Transverse colon (tissue), 4 donors: ENCODE measurements at regions not wholly inside any gene's neighbourhood (a gene's known extent, or its start where the extent isn't known, plus 50 kb on each side); places are given as distances from the start of the nearest gene placed in this dataset.
"Not testable (repeated sequence)": the region's sequence is repeated elsewhere in the genome, so short reads cannot be mapped to it uniquely, and the experiment has no call there.

ENCODE experiments used
- DNase-seq: peaks from one replicate; pipeline ENCODE4 v3.0.0-alpha.2; 2019
- H3K27ac ChIP-seq, 4 donors: fragments of 200-600 bp; sonication (generic); 2 replicates each; pipeline ENCODE4 v1.5.1; 2016 to 2018; ENCODE audit warnings: inconsistent platforms in 4 of 4
- H3K27me3 ChIP-seq: fragments of 200-600 bp; sonication (generic); 2 replicates; pipeline ENCODE4 v1.5.1; 2017; ENCODE audit warnings: inconsistent platforms
- H3K36me3 ChIP-seq, 4 donors: fragments of 200-600 bp; sonication (generic); 2 replicates each; pipeline ENCODE4 v1.5.1; 2017 to 2019; ENCODE audit warnings: inconsistent platforms in 4 of 4
- H3K4me1 ChIP-seq, 4 donors: fragments of 200-600 bp; sonication (generic); 2 replicates each; pipeline ENCODE4 v1.5.1; 2017 to 2020; ENCODE audit warnings: inconsistent platforms in 4 of 4
- H3K4me3 ChIP-seq, 4 donors: fragments of 200-600 bp; sonication (generic); 1 replicate in 1 of 4; 2 replicates in 3 of 4; pipeline versions ENCODE4 v1.5.1 to v1.6.1; 2017 to 2019; ENCODE audit warnings: inconsistent platforms in 4 of 4
- H3K9me3 ChIP-seq, 2 donors: fragments of 200-600 bp; sonication (generic); 2 replicates each; pipeline ENCODE4 v1.5.1; 2017 to 2019; ENCODE audit warnings: inconsistent platforms in 2 of 2
- EP300 ChIP-seq: sonication (generic); formaldehyde crosslinking; IDR thresholded peaks from one replicate; pipeline ENCODE4 v1.6.1; 2017; ENCODE audit warnings: antibody characterized with exemption, low read depth
- POLR2A ChIP-seq: fragments of 450-650 bp; IDR thresholded peaks from one replicate; pipeline ENCODE4 v1.6.1; 2016; ENCODE audit warnings: antibody characterized with exemption, mild to moderate bottlenecking, moderate library complexity
- POLR2AphosphoS5 ChIP-seq, 3 donors: sonication (generic); formaldehyde crosslinking; IDR thresholded peaks; one replicate each; pipeline ENCODE4 v1.6.1; 2016; ENCODE audit warnings: antibody characterized with exemption in 3 of 3
- whole genome bisulfite sequencing, 2 donors: methylation state at CpG; one replicate each; pipeline ENCODE4 v1.1.5; 2018; ENCODE audit warnings: low coverage in 1 of 2; 5-methylcytosine and 5-hydroxymethylcytosine counted together
- in situ Hi-C, 4 donors: fragments of 200-750 bp; cut with MboI; loops; one replicate each; pipeline versions ENCODE4 v1.15.0 to v1.15.1; 2017; ENCODE audit warnings: low sequenced_read_pairs in 3 of 4, low pct_ligation_motif_present in 1 of 4, low pct_unique_long_range_greater_than_20kb in 1 of 4
- intact Hi-C: fragments of 100-400 bp; cut with DNase I; formaldehyde crosslinking; loops from one replicate; pipeline ENCODE4 v1.15.1; 2023; ENCODE audit warnings: low total_unique reads
- TF ChIP-seq, protein P1 (sequence below), 5 experiments: fragments of 200-600 bp in 3 of 5; fragments of 450-650 bp in 2 of 5; sonication (generic) in 3 of 5; IDR thresholded peaks; 1 replicate in 2 of 5; 2 replicates in 3 of 5; pipeline ENCODE4 v1.5.1; 2016 to 2017; ENCODE audit warnings: antibody characterized with exemption in 5 of 5, inconsistent platforms in 3 of 5, mild to moderate bottlenecking in 2 of 5, moderate library complexity in 1 of 5

DNA sequence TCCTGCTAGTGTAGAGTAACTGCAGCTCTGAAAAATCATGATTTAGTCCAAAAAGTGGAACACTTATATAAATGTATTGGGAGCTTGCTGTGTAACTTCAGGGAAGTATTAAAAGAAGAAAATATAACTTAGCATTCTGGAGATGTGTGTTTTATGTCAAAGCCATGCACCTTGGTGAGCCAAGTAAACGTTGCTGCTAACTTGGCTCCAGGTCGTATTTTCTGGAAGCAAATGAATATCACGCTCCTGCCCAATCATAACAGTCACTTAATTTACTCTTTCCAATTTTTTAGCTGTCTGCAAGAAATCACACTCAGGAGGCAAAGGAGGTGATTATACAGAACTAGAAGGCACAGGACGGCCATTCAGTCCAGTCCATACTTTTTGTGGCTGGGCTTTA lies 61.1 kb downstream of the DOP1B start:
- 76 to 89% methylated on average over 4 of the region's 4 CpGs for WGBS, 2 donors
- TF ChIP-seq EP300, result no peak
- TF ChIP-seq, protein P1, sequence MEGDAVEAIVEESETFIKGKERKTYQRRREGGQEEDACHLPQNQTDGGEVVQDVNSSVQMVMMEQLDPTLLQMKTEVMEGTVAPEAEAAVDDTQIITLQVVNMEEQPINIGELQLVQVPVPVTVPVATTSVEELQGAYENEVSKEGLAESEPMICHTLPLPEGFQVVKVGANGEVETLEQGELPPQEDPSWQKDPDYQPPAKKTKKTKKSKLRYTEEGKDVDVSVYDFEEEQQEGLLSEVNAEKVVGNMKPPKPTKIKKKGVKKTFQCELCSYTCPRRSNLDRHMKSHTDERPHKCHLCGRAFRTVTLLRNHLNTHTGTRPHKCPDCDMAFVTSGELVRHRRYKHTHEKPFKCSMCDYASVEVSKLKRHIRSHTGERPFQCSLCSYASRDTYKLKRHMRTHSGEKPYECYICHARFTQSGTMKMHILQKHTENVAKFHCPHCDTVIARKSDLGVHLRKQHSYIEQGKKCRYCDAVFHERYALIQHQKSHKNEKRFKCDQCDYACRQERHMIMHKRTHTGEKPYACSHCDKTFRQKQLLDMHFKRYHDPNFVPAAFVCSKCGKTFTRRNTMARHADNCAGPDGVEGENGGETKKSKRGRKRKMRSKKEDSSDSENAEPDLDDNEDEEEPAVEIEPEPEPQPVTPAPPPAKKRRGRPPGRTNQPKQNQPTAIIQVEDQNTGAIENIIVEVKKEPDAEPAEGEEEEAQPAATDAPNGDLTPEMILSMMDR (IDR thresholded peaks at IDR 0.05), result no peak
- no peak for TF ChIP-seq POLR2A
- TF ChIP-seq POLR2AphosphoS5 (IDR thresholded peaks at IDR 0.05), result no peak
- Histone ChIP-seq H3K4me1 (no peaks in the 10 kb centered on the region), H3K27me3 (no peaks in the 10 kb centered on the region), H3K9me3 (no peaks in the 10 kb centered on the region), H3K36me3 (peaks cover 0 to 38% (median 10%) of the 10 kb centered on the region in 4 donors), H3K27ac (peak overlapping the region in 1 of 4 donors; percentile 53), H3K4me3 (no peak overlapping the region)
- intact Hi-C loops, result no loop called here
- DNase-seq, result no peak
- in situ Hi-C loops, result loop anchor here in 1 of 4 donors (10.0 kb wide), 1 partner anchor 73 kb away; no protein-coding TSS in a partner anchor

DNA sequence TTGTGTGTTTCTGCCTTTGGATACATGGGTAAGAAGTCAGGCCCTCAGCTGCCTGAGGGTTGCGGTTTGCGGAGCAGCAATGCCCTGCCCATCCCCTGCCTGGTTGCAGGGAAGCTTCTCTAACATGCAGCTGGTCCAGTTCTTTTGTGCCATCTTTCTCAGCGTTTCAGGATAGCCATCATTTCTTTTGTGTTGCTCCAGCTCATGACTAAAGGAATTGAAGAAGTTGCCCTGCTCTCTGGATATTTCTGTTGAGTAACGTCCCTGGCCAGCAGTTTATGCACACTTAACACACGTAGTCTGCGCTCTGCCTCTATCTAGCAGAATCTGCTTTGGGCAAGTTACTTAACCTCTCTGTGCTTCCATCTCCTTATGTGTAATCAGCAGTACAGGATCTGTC lies 62.1 kb downstream of the DOP1B start:
- Histone ChIP-seq H3K27me3 (no peaks in the 10 kb centered on the region), H3K36me3 (peaks cover 0 to 38% (median 11%) of the 10 kb centered on the region in 4 donors), H3K9me3 (no peaks in the 10 kb centered on the region), H3K4me3 (no peak overlapping the region), H3K4me1 (no peaks in the 10 kb centered on the region), H3K27ac (peak overlapping the region in 1 of 4 donors; percentile 53)
- TF ChIP-seq, protein P1 (IDR thresholded peaks at IDR 0.05), result no peak
- no peak for TF ChIP-seq POLR2AphosphoS5 (IDR thresholded peaks at IDR 0.05)
- TF ChIP-seq POLR2A, result no peak
- no peak for TF ChIP-seq EP300
- intact Hi-C loops (no loop called here), in situ Hi-C loops (loop anchor here in 1 of 4 donors (10.0 kb wide), 1 partner anchor 74 kb away; no protein-coding TSS in a partner anchor)
- DNase-seq, result no peak
- WGBS, 2 donors, result 77 to 91% methylated on average over 4 to 6 of the region's 6 CpGs

DNA sequence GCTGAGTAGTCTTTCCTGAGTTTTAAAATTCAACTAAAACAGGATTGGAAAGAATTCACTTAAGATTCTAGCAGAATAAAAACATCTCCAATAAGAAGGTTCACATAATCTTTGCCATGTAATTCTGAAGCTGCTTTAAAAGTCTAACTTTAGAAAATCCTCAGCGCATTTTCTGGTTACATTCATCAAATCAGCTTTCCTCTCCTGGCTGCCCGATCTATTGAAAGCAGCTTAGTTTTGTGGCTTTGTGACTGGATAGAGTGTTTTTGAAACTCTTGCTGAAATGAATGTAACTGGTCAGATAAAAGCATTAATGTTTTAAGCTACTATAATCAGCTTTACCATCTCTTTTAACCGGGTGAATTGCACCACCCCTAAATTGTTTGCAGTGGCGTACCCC lies 66.8 kb downstream of the DOP1B start:
- Histone ChIP-seq H3K9me3 (no peaks in the 10 kb centered on the region), H3K36me3 (peaks cover 0 to 38% (median 4%) of the 10 kb centered on the region in 4 donors), H3K4me1 (no peaks in the 10 kb centered on the region), H3K27me3 (no peaks in the 10 kb centered on the region), H3K4me3 (no peak overlapping the region), H3K27ac (no peak overlapping the region)
- intact Hi-C loops (no loop called here), in situ Hi-C loops (no loop called here)
- DNase-seq, result no peak
- TF ChIP-seq POLR2A, result no peak
- TF ChIP-seq EP300, result no peak
- no peak for TF ChIP-seq POLR2AphosphoS5 (IDR thresholded peaks at IDR 0.05)
- WGBS, 2 donors, result 95 to 97% methylated on average over 4 of the region's 4 CpGs

DNA sequence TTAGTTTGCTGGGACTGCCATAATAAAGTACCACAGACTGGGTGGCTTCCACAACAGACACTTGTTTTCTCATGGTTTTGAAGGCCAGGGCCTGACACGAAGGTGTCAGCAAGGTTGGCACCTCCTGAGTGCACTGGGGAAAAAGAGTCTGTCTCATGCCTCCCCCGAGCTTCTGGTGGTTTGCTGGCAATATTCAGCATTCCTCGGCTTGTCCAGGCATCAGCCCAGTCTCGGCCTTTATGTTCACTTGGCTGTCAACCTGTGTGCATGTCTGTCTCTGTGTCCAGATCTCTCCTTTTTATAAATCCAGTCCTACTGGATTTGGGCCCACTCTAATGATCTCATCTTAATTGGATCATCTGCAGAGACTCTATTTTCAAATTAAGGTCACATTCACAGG lies 72.6 kb downstream of the DOP1B start:
- Histone ChIP-seq H3K27ac (no peak overlapping the region), H3K9me3 (no peaks in the 10 kb centered on the region), H3K4me3 (no peak overlapping the region), H3K4me1 (peaks cover 0 to 7% (median 5%) of the 10 kb centered on the region in 4 donors), H3K27me3 (no peaks in the 10 kb centered on the region), H3K36me3 (peaks cover 0 to 38% (median 10%) of the 10 kb centered on the region in 4 donors)
- intact Hi-C loops (no loop called here), in situ Hi-C loops (no loop called here)
- DNase-seq, result no peak
- TF ChIP-seq, protein P1 (IDR thresholded peaks at IDR 0.05), result no peak
- no peak for TF ChIP-seq POLR2AphosphoS5 (IDR thresholded peaks at IDR 0.05)
- 83% methylated on average over 4 of the region's 4 CpGs; no CpG with 5 or more reads in 1 of the 2 donors for WGBS, 2 donors

DNA sequence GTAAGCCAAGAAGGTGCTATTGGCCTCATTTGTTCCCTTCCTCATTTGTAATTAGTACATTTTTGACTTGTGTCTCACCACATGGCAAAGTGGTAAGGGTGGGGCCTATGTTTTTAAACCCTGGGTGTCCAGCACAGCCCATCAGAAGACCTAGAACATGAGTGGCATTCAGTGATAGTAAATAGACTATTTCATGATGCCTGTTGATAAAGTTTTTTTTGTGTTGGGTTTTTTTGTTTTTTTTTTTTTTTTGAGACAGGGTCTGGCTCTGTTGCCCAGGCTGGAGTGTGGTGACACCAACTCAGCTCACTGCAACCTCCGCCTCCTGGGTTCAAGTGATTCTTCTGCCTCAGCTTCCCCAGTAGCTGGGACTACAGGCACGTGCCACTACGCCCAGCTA lies 74.8 kb downstream of the DOP1B start:
- in situ Hi-C loops, result not testable (repeated sequence)

More for the DNA sequence above, 74.8 kb downstream of the DOP1B start:
- intact Hi-C loops, H3K27me3 ChIP-seq, H3K9me3 ChIP-seq, DNase-seq, H3K4me3 ChIP-seq, H3K27ac ChIP-seq: not testable (repeated sequence)
- 97 to 100% methylated on average over 3 of the region's 3 CpGs for WGBS, 2 donors
- H3K4me1 ChIP-seq, result peaks cover 0 to 19% (median 13%) of the 10 kb centered on the region in 4 donors
- H3K36me3 ChIP-seq, result peaks cover 0 to 28% (median 10%) of the 10 kb centered on the region in 4 donors
